ENCODE measurements at regions not wholly inside any gene's neighbourhood (a gene's known extent, or its start where the extent isn't known, plus 50 kb on each side); places are given as distances from the start of the nearest gene placed in this dataset.

GRCh38 chr12:124512667-124513296 is 54.6 kb downstream of the NCOR2 start:
- Histone ChIP-seq H3K4me1 (ENCODE audit: control insufficient read depth in 1 of 2, insufficient read depth in 2 of 2, low read length in 2 of 2) (peaks cover 19 to 51% of the 10 kb centered on the region in 2 donors), H3K9ac (ENCODE audit: insufficient read depth, low read length, poor library complexity, severe bottlenecking) (no peak overlapping the region), H2AFZ (ENCODE audit: insufficient read depth, low read depth, low read length, poor library complexity, severe bottlenecking) (no peak overlapping the region), H3K27ac (ENCODE audit: low read depth in 1 of 2, low read length in 2 of 2) (peak overlapping the region in 1 of 2 donors; percentile 6), H3K36me3 (replicated peaks in 1 of 2; ENCODE audit: control insufficient read depth in 1 of 2, insufficient read depth in 2 of 2, low read length in 2 of 2) (peaks cover 19 to 42% of the 10 kb centered on the region in 2 donors), H3K27me3 (ENCODE audit: control insufficient read depth in 2 of 2, insufficient read depth in 2 of 2, low read length in 2 of 2) (no peaks in the 10 kb centered on the region), H3K4me3 (replicated peaks in 1 of 3; ENCODE audit: low read depth in 2 of 3, low read length in 3 of 3) (no peak overlapping the region), H3K9me3 (replicated peaks in 1 of 2; ENCODE audit: control insufficient read depth in 1 of 2, insufficient read depth in 1 of 2, low read length in 2 of 2) (no peaks in the 10 kb centered on the region), H3K79me2 (ENCODE audit: insufficient read depth, low read length) (peaks cover 100% of the 10 kb centered on the region), H4K20me1 (ENCODE audit: insufficient read depth, low read length) (peaks cover 100% of the 10 kb centered on the region), H3K4me2 (replicated peaks; ENCODE audit: extremely low read depth, low read length, poor library complexity, severe bottlenecking) (no peak overlapping the region)
- Mint-ChIP-seq H3K36me3 (peaks cover 31 to 50% of the 10 kb centered on the region in 2 donors), H3K27me3 (ENCODE audit: low read depth in 3 of 3) (peaks cover 0 to 2% (median 0%) of the 10 kb centered on the region in 3 donors), H3K9me3 (peaks cover 0 to 2% (median 0%) of the 10 kb centered on the region in 7 donors), H3K4me3 (no peak overlapping the region), H3K4me1 (peaks cover 49% of the 10 kb centered on the region), H3K27ac (peak overlapping the region in 3 of 7 donors; percentile 10 to 52 (median 50))
- intact Hi-C loops (cut with micrococcal nuclease): no loop called here
- peak in 2 of 3 donors; percentile 29 to 45 for DNase-seq
- 68% methylated on average over 16 of the region's 16 CpGs for WGBS (ENCODE audit: insufficient coverage)
- no peak for TF ChIP-seq CTCF (IDR thresholded peaks at IDR 0.05)

GRCh38 chr12:124511259-124511985 is 56.0 kb downstream of the NCOR2 start:
- Histone ChIP-seq H2AFZ (ENCODE audit: insufficient read depth, low read depth, low read length, poor library complexity, severe bottlenecking) (no peak overlapping the region), H3K79me2 (ENCODE audit: insufficient read depth, low read length) (peaks cover 97% of the 10 kb centered on the region), H3K4me3 (replicated peaks in 1 of 3; ENCODE audit: low read depth in 2 of 3, low read length in 3 of 3) (no peak overlapping the region), H3K4me1 (ENCODE audit: control insufficient read depth in 1 of 2, insufficient read depth in 2 of 2, low read length in 2 of 2) (peaks cover 29 to 61% of the 10 kb centered on the region in 2 donors), H3K27me3 (ENCODE audit: control insufficient read depth in 2 of 2, insufficient read depth in 2 of 2, low read length in 2 of 2) (no peaks in the 10 kb centered on the region), H3K9ac (ENCODE audit: insufficient read depth, low read length, poor library complexity, severe bottlenecking) (no peak overlapping the region), H4K20me1 (ENCODE audit: insufficient read depth, low read length) (peaks cover 100% of the 10 kb centered on the region), H3K9me3 (replicated peaks in 1 of 2; ENCODE audit: control insufficient read depth in 1 of 2, insufficient read depth in 1 of 2, low read length in 2 of 2) (no peaks in the 10 kb centered on the region), H3K27ac (ENCODE audit: low read depth in 1 of 2, low read length in 2 of 2) (no peak overlapping the region), H3K4me2 (replicated peaks; ENCODE audit: extremely low read depth, low read length, poor library complexity, severe bottlenecking) (no peak overlapping the region), H3K36me3 (replicated peaks in 1 of 2; ENCODE audit: control insufficient read depth in 1 of 2, insufficient read depth in 2 of 2, low read length in 2 of 2) (peaks cover 19 to 42% of the 10 kb centered on the region in 2 donors)
- WGBS (ENCODE audit: insufficient coverage): 93% methylated on average over 19 of the region's 23 CpGs
- intact Hi-C loops (cut with micrococcal nuclease): no loop called here
- Mint-ChIP-seq H3K27me3 (ENCODE audit: low read depth in 3 of 3) (peaks cover 0 to 2% (median 0%) of the 10 kb centered on the region in 3 donors), H3K4me3 (no peak overlapping the region), H3K36me3 (peaks cover 36 to 51% of the 10 kb centered on the region in 2 donors), H3K27ac (peak overlapping the region in 1 of 7 donors; percentile 25), H3K9me3 (peaks cover 0 to 2% (median 0%) of the 10 kb centered on the region in 7 donors), H3K4me1 (peaks cover 61% of the 10 kb centered on the region)
- no peak for TF ChIP-seq CTCF (IDR thresholded peaks at IDR 0.05)
- DNase-seq: no peak
